ENCODE measurements at regions not wholly inside any gene's neighbourhood (a gene's known extent, or its start where the extent isn't known, plus 50 kb on each side); places are given as distances from the start of the nearest gene placed in this dataset.

DNA sequence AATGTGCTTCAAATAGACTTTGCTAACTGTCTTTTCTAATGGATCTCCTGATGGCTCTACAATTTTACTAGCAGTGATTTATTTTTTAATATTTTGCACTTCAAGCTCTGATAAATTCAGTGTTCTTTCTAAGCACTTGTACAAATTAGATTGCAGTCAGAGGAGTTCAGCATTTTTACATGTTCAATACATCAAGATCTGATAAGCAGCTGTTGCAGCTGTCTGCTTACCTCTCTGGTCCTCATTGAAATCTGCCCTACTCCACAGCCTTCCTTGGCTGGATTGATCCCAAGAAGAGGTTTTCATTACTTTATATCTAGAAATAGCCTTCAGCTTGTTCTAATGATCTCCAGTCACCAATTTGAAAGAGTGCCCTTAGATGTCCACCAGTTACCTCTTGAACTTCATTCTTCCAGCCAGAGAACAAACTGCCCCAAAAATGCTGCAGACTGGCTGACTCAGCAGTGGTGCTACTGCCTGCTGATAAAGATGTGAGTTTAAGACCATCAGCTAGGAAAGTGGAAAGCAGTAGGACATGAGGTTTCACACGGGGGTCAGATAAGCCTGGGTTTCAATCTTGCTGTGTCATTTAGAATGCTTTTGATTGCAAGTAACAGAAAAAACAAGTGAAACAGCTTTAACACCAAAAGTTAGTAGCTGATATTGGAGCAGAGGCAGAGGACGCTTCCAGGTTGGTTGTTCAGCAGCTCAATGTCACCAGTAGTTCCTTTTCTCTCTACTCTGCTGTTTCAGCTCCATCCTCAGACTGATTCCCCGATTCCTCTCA is 350.9 kb upstream of the NPVF start:
- Mint-ChIP-seq H3K27ac (no peak overlapping the region), H3K27me3 (ENCODE audit: insufficient read depth) (no peaks in the 10 kb centered on the region), H3K4me3 (no peak overlapping the region), H3K9me3 (peaks cover 12% of the 10 kb centered on the region), H3K36me3 (ENCODE audit: low read depth) (no peaks in the 10 kb centered on the region), H3K4me1 (ENCODE audit: low read depth) (no peaks in the 10 kb centered on the region)
- no peak for TF ChIP-seq CTCF (IDR thresholded peaks at IDR 0.05)
- DNase-seq = no peak

- no peaks in the 10 kb centered on the region for H3K27me3 Mint-ChIP-seq (ENCODE audit: insufficient read depth)
- H3K27ac Mint-ChIP-seq = no peak overlapping the region
- no peak for DNase-seq
- TF ChIP-seq CTCF (IDR thresholded peaks at IDR 0.05) = no peak
- no peaks in the 10 kb centered on the region for H3K4me1 Mint-ChIP-seq (ENCODE audit: low read depth)
- H3K4me3 Mint-ChIP-seq = no peak overlapping the region
- H3K9me3 Mint-ChIP-seq = peaks cover 17% of the 10 kb centered on the region
- no peaks in the 10 kb centered on the region for H3K36me3 Mint-ChIP-seq (ENCODE audit: low read depth)
These were observed 351.4 kb upstream of the NPVF start for GRCh38 chr7:25579778-25580075.

DNA sequence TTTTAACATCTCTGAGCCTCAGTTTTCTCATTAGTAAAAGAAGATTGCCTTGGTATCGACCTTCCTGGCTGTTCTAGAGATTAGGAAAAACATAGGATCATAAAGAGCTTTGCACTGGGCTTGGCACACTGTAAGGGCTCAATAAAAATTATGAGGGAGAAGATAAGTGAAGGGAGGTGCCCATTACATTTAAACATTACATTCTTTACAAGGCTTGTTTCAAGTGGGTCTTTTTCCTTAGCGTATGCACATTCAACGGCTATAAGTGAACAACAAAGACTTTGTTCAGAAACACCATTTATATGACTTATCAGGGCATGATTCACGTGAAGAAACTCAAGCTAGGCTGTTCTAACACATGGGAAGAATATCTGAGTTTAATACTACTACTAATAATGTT is 351.9 kb upstream of the NPVF start:
- peaks cover 21% of the 10 kb centered on the region for H3K9me3 Mint-ChIP-seq
- H3K4me1 Mint-ChIP-seq (ENCODE audit: low read depth) = no peaks in the 10 kb centered on the region
- DNase-seq = no peak
- no peak overlapping the region for H3K4me3 Mint-ChIP-seq
- no peaks in the 10 kb centered on the region for H3K27me3 Mint-ChIP-seq (ENCODE audit: insufficient read depth)
- no peak for TF ChIP-seq CTCF (IDR thresholded peaks at IDR 0.05)
- no peaks in the 10 kb centered on the region for H3K36me3 Mint-ChIP-seq (ENCODE audit: low read depth)
- H3K27ac Mint-ChIP-seq = no peak overlapping the region

DNA sequence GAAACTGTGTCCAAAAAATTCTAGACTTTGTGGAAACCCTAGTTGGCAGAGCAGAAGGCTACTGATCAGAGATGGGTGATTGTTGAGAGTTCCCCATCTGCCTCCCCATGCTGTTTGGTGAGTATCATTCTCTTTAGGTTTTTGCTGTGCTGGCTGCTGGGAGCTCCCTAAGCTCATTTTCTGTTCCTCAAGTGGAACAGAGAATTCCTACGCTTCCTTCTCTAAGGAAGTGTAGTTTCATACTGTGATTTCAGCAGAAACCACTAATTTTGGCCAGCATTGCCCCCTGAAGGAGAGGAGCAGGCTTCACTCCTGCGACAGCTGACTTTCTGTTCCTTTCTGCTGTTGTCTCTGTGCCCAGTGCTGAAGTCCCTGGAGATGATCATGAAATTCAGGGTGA is 355.3 kb upstream of the NPVF start:
- Mint-ChIP-seq H3K27ac (no peak overlapping the region), H3K4me1 (ENCODE audit: low read depth) (no peaks in the 10 kb centered on the region), H3K9me3 (peaks cover 32% of the 10 kb centered on the region), H3K36me3 (ENCODE audit: low read depth) (no peaks in the 10 kb centered on the region), H3K27me3 (ENCODE audit: insufficient read depth) (no peaks in the 10 kb centered on the region), H3K4me3 (no peak overlapping the region)
- no peak for DNase-seq
- TF ChIP-seq CTCF (IDR thresholded peaks at IDR 0.05) = no peak

DNA sequence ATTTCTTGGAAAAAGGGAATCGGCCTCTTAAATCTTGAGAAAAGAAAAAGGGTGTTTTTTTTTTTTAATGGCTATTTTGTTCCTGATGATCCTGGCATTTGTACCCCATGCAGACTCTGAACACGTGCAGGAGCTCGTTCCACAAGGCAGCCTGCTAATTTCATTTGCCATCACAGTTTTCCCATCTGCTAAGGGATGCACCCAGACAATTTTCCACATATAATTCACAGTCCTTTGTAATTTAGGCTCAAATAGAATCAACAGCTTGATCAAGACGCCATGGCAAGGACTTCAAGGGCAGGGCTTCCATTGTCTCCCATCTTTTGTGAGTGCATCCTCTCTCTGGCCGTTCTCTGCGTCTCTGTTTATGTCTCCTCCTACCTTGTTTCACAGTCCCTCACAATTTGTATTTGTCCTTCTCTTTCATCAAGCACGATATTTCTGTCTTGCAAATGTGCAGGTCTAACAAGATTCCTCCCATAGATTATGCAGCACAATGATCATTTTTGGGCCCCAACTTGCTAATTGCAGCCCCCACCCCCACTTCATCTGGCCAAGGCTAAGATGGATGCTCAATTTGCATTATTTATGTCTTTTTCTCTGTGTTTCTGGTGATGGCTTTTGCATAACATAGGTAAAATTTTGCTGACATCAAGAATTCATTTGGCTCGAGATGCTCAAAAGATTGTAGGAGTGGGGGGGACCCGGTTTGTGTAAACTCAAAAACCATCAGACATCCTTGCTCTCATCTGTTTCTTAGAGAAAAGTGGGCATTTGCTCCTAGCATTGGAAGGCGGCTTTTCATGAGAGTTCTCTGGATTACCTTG is 356.0 kb upstream of the NPVF start:
- TF ChIP-seq CTCF (IDR thresholded peaks at IDR 0.05) = no peak
- H3K27ac Mint-ChIP-seq = no peak overlapping the region
- H3K36me3 Mint-ChIP-seq (ENCODE audit: low read depth) = no peaks in the 10 kb centered on the region
- H3K4me1 Mint-ChIP-seq (ENCODE audit: low read depth) = no peaks in the 10 kb centered on the region
- DNase-seq = no peak
- peaks cover 36% of the 10 kb centered on the region for H3K9me3 Mint-ChIP-seq
- H3K4me3 Mint-ChIP-seq = no peak overlapping the region
- no peaks in the 10 kb centered on the region for H3K27me3 Mint-ChIP-seq (ENCODE audit: insufficient read depth)

Measured in HFFc6 (cell line).